HS-27A (cell line): ENCODE measurements at regions not wholly inside any gene's neighbourhood (a gene's known extent, or its start where the extent isn't known, plus 50 kb on each side); places are given as distances from the start of the nearest gene placed in this dataset.
A peak's percentile ranks its signal among the peaks of the same experiment; 100 is the strongest.
"Not testable (repeated sequence)": the region's sequence is repeated elsewhere in the genome, so short reads cannot be mapped to it uniquely, and the experiment has no call there.

Source experiments
- DNase-seq: peaks from one replicate; pipeline ENCODE4 v3.0.0-alpha.2; 2012; ENCODE audit warnings: low read depth, missing footprints

- peak; percentile 65 for DNase-seq
These were observed 299.8 kb upstream of the EPHA3 start for GRCh38 chr3:88807491-88808105.

DNA sequence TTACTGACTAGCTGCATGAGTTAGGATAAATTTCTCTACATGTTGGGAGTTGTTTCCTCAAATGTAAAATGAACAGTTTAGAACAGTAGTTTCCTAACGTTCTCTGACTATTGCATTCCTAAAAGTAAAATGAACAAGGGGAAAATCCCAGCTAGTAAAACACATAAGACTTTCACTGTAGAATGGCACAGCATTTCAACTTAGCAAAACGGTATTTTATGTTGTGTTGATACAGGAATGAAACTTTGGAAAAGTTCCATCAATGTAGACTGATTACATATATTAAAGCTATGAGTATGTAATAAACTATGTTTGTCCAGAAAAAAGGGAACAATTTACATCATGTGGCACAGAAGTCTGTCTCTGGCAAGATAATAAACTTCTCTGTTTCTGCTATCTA is 297.4 kb upstream of the EPHA3 start:
- peak; percentile 24 for DNase-seq

DNA sequence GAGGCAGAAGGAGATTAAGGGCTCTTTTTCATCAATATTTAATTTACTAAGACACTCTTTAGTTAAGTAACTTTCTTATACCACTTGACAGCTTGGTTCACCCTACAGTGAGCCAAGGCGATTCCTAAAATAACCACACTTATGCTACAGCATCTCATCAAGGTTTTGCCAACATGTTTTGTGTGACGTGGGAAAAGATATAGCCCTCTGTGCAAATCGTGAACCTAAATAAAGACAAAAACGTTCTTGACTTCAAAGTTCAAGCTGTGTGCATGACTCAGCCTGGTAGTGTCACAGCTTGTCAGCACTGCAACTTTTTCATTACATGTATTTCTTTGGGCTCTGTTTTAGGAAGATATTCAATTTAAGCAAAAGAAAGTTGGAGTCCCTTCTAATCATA is 297.0 kb upstream of the EPHA3 start:
- peak; percentile 33 for DNase-seq

DNA sequence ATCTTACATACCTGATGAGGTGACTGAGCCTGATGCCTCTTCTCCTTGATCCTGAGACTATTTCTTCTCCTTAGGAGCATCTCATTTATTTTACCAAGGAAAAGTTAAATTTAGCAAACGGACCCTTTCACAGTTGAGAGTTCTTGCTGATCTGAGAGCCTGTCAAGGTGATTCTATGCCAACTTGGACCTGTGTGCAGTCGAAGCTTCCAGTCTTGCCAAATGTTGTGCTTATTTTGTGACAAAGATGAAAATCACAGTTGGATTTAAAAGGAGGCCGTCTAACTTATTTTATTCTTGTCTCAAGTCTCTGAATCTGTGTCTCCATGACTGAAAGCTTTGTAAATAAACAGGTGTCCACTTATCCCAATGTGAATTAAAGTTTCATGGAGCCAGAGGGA is 296.3 kb upstream of the EPHA3 start:
- no peak for DNase-seq

- no peak for DNase-seq
These were observed 294.8 kb upstream of the EPHA3 start for GRCh38 chr3:88812576-88812975.

GRCh38 chr3:88816445-88816844 is 291.0 kb upstream of the EPHA3 start:
- no peak for DNase-seq

DNA sequence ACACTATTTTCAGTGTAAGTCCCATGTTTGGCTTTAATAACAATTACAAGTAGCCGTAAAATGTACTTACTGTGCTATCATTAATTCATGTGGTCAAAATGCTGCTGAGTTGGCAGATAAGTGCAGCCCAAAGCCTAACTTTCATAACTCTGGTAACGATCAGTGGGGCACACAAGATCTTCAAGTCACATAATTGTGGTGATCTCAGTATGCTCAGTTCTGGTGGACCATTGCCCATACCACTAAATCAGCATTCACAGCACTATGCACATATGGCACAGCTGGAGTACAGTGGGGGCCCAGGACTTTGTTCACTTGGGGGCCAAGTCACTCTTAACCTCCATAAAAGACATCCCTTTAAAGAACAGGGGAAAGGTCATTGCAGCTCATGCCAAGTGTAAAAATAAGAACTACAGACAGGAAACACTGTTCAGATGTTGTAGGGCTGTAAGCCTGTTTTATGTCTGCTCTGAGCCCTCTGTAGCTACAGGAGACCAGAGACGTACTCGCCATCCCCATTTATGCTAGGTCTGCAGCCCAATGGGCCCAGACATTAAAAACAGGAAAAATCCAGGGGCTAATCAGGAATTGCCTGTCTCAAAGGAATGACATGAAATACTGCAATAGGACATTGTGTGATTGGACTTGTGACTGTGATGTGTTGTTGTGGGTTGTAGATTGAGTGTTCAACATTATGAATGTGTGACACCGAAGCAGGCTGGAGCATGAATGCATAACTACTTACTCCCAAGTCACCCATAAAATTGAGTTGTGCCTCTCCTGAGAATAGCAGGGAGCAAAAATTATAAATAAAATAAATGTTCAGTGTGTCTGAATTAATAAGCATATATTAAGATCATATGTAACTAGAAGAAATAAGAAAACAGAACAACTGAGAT is 282.5 kb upstream of the EPHA3 start:
- no peak for DNase-seq

GRCh38 chr3:88828466-88828865 is 279.0 kb upstream of the EPHA3 start:
- DNase-seq, result no peak

DNA sequence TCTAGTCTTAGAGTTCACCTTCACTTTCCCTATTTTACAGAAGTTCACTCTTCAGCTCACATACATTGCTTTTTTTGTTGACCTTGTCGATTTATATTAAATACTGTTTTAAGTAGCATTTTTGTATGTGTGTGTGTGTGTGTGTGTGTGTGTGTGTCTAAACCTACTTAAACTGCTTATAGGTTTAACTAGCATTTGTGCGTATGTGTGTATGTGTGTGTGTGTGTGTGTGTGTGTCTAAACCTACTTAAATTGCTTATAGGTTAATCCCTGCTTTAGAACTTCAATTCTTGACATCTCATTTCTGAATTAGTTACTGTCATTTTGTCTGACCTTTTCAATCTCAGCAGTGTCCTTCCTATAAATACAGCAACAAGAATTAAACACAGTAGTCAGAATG is 254.8 kb upstream of the EPHA3 start:
- no peak for DNase-seq

DNA sequence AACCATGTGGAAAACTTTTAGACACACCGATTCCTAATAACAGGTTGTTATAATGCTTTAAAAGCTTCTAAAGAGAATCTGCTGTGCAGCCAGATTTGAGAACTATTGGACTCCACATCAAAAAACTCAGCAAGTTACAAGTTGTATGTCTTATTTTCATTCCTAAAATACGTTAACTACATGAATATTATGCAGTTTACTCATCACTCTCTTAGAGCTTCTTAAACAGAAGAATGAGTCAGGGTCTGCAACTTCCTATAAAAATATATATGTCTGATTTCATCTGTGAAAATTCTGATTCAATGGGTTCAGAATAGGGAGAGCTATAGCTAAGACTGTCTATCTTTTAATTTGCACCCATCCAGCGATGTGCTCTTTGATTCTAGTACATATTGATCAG is 244.2 kb upstream of the EPHA3 start:
- peak; percentile 20 for DNase-seq

DNA sequence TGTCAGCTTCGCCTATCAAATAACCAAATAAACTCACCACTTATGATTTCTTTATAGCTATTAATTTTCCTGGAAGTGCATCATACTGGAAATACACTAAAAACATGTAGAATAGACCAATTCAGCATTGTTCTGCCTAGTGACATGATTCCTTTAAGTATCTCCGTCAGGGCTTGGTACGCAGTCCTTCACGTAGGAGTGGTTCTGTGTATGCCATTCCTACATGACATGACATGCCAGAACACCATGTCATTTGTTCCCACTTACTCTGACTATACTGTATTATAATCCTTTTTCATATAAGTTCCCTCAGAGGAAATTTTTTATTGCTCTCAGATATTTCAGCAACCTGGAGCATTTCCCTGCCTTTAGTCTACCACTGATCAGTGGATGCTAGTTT is 230.7 kb upstream of the EPHA3 start:
- DNase-seq, result no peak

DNA sequence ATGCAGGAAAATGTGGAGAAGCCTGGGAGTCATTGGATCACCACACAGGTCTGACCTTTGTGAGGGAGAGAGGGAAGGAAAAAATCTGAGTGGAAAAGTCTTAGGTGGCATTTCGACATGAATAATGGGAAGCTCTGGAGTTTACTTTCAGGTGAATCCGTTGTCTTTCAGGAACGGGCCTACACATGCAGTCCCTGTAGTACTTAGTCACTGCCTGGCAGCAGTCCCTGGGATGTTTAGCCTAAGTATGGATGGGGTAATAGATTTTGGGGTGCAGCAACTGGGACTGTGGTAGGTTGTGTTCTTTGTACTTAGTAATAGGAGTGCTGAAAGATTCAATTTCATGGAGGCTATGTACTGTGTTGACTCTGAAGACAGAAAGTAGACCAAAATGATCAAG is 227.5 kb upstream of the EPHA3 start:
- no peak for DNase-seq

GRCh38 chr3:88882121-88882520 is 225.3 kb upstream of the EPHA3 start:
- DNase-seq, result no peak

- not testable (repeated sequence) for DNase-seq
These were observed 220.8 kb upstream of the EPHA3 start for GRCh38 chr3:88886624-88887023.

DNA sequence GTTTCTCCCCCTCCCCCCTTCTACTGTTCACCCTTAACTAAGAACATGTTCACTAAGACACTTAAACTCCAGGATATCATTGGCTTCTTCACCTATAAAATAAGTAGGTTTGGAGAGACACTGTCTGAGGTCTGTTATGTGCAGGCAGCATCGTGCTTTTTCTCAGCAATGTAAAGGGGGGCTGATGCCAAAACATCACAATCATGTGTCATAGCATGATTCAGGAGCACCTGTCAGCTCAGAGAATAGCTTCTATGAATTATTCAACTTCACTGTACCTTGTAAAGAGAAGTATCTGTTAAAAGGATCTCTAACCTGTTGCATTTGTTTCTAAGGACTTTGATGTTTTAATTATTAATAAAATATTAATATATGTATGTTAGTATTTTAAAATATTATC is 211.4 kb upstream of the EPHA3 start:
- no peak for DNase-seq

DNA sequence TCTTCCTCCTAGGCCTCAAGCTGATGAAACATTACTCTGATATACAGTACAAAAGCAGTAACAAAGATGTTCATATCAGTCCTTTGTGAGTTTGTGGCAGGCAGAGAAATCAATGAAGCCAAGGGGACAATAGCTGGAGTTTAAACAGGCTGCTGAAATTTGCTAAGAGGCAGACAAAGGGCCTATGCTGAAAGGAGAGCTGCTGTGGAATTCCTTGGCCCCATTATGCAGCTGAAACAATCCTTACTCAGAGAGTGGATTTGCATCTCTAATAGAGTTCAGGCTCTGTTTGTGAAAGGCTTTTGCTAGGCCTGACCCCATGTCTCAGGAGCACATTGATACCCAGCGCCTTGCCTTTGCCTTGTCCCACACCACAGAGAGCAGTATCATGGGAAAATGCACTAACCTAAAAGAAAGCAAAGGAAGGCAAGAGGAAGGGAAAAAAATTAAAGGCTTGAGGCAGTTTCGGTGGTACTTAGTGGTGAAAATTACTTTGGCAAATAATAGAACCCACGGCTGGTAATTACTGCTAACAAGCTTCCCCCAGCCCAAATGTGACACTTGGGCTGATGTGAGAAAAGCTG is 195.0 kb upstream of the EPHA3 start:
- no peak for DNase-seq

DNA sequence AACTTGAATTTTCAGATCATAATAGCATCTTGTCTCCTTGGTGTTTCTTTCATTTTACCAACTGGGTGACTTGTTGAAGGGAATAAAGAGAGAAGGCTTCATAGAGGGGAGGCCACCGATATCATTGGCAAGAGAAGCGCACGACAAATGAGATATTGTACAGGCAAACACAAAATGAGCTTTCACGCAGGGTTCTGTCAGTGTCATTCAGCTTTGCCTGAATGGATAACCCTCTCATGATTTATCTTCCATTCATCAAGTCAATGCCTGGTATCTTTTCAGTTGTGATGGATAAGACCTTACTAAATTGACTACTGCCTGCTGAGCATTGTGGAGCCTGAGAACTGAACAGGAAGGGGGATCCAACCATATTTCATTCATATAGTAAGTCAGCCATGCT is 188.6 kb upstream of the EPHA3 start:
- DNase-seq, result no peak

GRCh38 chr3:88921986-88922385 is 185.4 kb upstream of the EPHA3 start:
- DNase-seq, result no peak

- DNase-seq, result no peak
These were observed 181.2 kb upstream of the EPHA3 start for GRCh38 chr3:88926221-88926620.

- DNase-seq, result no peak
These were observed 176.8 kb upstream of the EPHA3 start for GRCh38 chr3:88930611-88931010.

GRCh38 chr3:88936831-88937230 is 170.6 kb upstream of the EPHA3 start:
- DNase-seq, result no peak

- no peak for DNase-seq
These were observed 167.1 kb upstream of the EPHA3 start for GRCh38 chr3:88940296-88940695.

- no peak for DNase-seq
These were observed 160.4 kb upstream of the EPHA3 start for GRCh38 chr3:88947013-88947412.
